ENCODE measurements at regions not wholly inside any gene's neighbourhood (a gene's known extent, or its start where the extent isn't known, plus 50 kb on each side); places are given as distances from the start of the nearest gene placed in this dataset.

- Histone ChIP-seq H3K4me3 (ENCODE audit: insufficient read depth, low read length) (no peak overlapping the region), H3K36me3 (ENCODE audit: insufficient read depth, low read length) (no peaks in the 10 kb centered on the region), H3K4me2 (ENCODE audit: insufficient read depth, low read length) (no peak overlapping the region), H3K79me2 (ENCODE audit: insufficient read depth, low read length) (no peaks in the 10 kb centered on the region), H3K4me1 (ENCODE audit: insufficient read depth, low read length) (no peaks in the 10 kb centered on the region), H4K20me1 (ENCODE audit: insufficient read depth, low read length) (no peaks in the 10 kb centered on the region), H3K27ac (ENCODE audit: low read depth, low read length) (no peak overlapping the region), H3K9me3 (ENCODE audit: low read depth, low read length) (no peaks in the 10 kb centered on the region), H2AFZ (ENCODE audit: low read length) (no peak overlapping the region), H3K27me3 (ENCODE audit: insufficient read depth, low read length) (no peaks in the 10 kb centered on the region)
- DNase-seq (ENCODE audit: insufficient read length, low spot score, missing footprints), result no peak
- TF ChIP-seq CTCF (IDR thresholded peaks at IDR 0.05; ENCODE audit: extremely low read depth, low read depth, low read length), result no peak
Observed at GRCh38 chr10:33783078-33783477, 448.6 kb upstream of the NRP1 start.

- no peak overlapping the region for H2AFZ ChIP-seq (ENCODE audit: low read length)
- no peaks in the 10 kb centered on the region for H3K36me3 ChIP-seq (ENCODE audit: insufficient read depth, low read length)
- H3K4me1 ChIP-seq (ENCODE audit: insufficient read depth, low read length), result no peaks in the 10 kb centered on the region
- no peak for DNase-seq (ENCODE audit: insufficient read length, low spot score, missing footprints)
- H3K4me3 ChIP-seq (ENCODE audit: insufficient read depth, low read length), result no peak overlapping the region
- H4K20me1 ChIP-seq (ENCODE audit: insufficient read depth, low read length), result no peaks in the 10 kb centered on the region
- H3K9me3 ChIP-seq (ENCODE audit: low read depth, low read length), result no peaks in the 10 kb centered on the region
- H3K27ac ChIP-seq (ENCODE audit: low read depth, low read length), result no peak overlapping the region
- no peaks in the 10 kb centered on the region for H3K79me2 ChIP-seq (ENCODE audit: insufficient read depth, low read length)
- no peak overlapping the region for H3K4me2 ChIP-seq (ENCODE audit: insufficient read depth, low read length)
- H3K27me3 ChIP-seq (ENCODE audit: insufficient read depth, low read length), result no peaks in the 10 kb centered on the region
- TF ChIP-seq CTCF (IDR thresholded peaks at IDR 0.05; ENCODE audit: extremely low read depth, low read depth, low read length), result no peak
Observed at GRCh38 chr10:33781606-33782395, 447.3 kb upstream of the NRP1 start.

GRCh38 chr10:33780961-33781360, 446.5 kb upstream of the NRP1 start:
- no peaks in the 10 kb centered on the region for H3K4me1 ChIP-seq (ENCODE audit: insufficient read depth, low read length)
- H2AFZ ChIP-seq (ENCODE audit: low read length), result no peak overlapping the region
- no peak overlapping the region for H3K4me3 ChIP-seq (ENCODE audit: insufficient read depth, low read length)
- no peaks in the 10 kb centered on the region for H4K20me1 ChIP-seq (ENCODE audit: insufficient read depth, low read length)
- no peaks in the 10 kb centered on the region for H3K27me3 ChIP-seq (ENCODE audit: insufficient read depth, low read length)
- H3K79me2 ChIP-seq (ENCODE audit: insufficient read depth, low read length), result no peaks in the 10 kb centered on the region
- TF ChIP-seq CTCF (IDR thresholded peaks at IDR 0.05; ENCODE audit: extremely low read depth, low read depth, low read length), result no peak
- no peaks in the 10 kb centered on the region for H3K9me3 ChIP-seq (ENCODE audit: low read depth, low read length)
- no peak overlapping the region for H3K27ac ChIP-seq (ENCODE audit: low read depth, low read length)
- DNase-seq (ENCODE audit: insufficient read length, low spot score, missing footprints), result no peak
- no peak overlapping the region for H3K4me2 ChIP-seq (ENCODE audit: insufficient read depth, low read length)
- H3K36me3 ChIP-seq (ENCODE audit: insufficient read depth, low read length), result no peaks in the 10 kb centered on the region

- no peak overlapping the region for H3K4me2 ChIP-seq (ENCODE audit: insufficient read depth, low read length)
- no peaks in the 10 kb centered on the region for H3K4me1 ChIP-seq (ENCODE audit: insufficient read depth, low read length)
- H3K36me3 ChIP-seq (ENCODE audit: insufficient read depth, low read length), result no peaks in the 10 kb centered on the region
- H2AFZ ChIP-seq (ENCODE audit: low read length), result no peak overlapping the region
- H3K27me3 ChIP-seq (ENCODE audit: insufficient read depth, low read length), result peaks cover 4% of the 10 kb centered on the region
- no peak for TF ChIP-seq CTCF (IDR thresholded peaks at IDR 0.05; ENCODE audit: extremely low read depth, low read depth, low read length)
- H3K79me2 ChIP-seq (ENCODE audit: insufficient read depth, low read length), result no peaks in the 10 kb centered on the region
- DNase-seq (ENCODE audit: insufficient read length, low spot score, missing footprints), result no peak
- no peaks in the 10 kb centered on the region for H4K20me1 ChIP-seq (ENCODE audit: insufficient read depth, low read length)
- H3K9me3 ChIP-seq (ENCODE audit: low read depth, low read length), result no peaks in the 10 kb centered on the region
- no peak overlapping the region for H3K27ac ChIP-seq (ENCODE audit: low read depth, low read length)
- no peak overlapping the region for H3K4me3 ChIP-seq (ENCODE audit: insufficient read depth, low read length)
Observed at GRCh38 chr10:33777223-33777622, 442.8 kb upstream of the NRP1 start.

Data from osteoblast (primary cell).